ENCODE measurements at regions not wholly inside any gene's neighbourhood (a gene's known extent, or its start where the extent isn't known, plus 50 kb on each side); places are given as distances from the start of the nearest gene placed in this dataset.

DNA sequence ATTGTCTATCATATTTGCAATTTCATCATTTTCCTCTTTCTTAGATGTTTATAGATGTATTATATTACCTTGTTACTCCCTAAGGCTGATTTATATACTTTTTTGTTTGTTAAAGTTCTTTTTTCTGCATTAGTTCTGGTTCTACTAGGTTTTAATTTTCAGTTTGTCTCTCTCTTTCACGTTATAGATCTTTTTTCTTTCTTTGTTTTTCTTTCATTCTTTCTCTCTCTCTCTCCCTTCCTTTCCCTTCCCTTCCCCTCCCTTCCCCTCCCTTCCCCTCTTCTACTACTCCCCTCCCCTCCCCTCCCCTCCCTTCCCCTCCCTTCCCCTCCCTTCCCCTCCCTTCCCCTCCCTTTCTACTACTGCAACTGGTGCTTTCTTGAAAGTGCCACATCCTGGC lies 345.3 kb downstream of the CENPW start:
- TF ChIP-seq, protein P1, sequence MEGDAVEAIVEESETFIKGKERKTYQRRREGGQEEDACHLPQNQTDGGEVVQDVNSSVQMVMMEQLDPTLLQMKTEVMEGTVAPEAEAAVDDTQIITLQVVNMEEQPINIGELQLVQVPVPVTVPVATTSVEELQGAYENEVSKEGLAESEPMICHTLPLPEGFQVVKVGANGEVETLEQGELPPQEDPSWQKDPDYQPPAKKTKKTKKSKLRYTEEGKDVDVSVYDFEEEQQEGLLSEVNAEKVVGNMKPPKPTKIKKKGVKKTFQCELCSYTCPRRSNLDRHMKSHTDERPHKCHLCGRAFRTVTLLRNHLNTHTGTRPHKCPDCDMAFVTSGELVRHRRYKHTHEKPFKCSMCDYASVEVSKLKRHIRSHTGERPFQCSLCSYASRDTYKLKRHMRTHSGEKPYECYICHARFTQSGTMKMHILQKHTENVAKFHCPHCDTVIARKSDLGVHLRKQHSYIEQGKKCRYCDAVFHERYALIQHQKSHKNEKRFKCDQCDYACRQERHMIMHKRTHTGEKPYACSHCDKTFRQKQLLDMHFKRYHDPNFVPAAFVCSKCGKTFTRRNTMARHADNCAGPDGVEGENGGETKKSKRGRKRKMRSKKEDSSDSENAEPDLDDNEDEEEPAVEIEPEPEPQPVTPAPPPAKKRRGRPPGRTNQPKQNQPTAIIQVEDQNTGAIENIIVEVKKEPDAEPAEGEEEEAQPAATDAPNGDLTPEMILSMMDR (IDR thresholded peaks at IDR 0.05): no peak
- no peak for TF ChIP-seq EP300 (IDR thresholded peaks at IDR 0.05)
- no peak for TF ChIP-seq POLR2A (IDR thresholded peaks at IDR 0.05)
